Ishikawa (cell line): ENCODE measurements at regions not wholly inside any gene's neighbourhood (a gene's known extent, or its start where the extent isn't known, plus 50 kb on each side); places are given as distances from the start of the nearest gene placed in this dataset.

ENCODE experiments used
- CEBPB ChIP-seq: IDR thresholded peaks from 2 replicates; pipeline ENCODE4 v1.6.1; 2012
- CREB1 ChIP-seq: IDR thresholded peaks from 2 replicates; pipeline ENCODE4 v1.6.1; 2012; ENCODE audit warnings: low read depth
- EGR1 ChIP-seq: IDR thresholded peaks from 2 replicates; pipeline ENCODE4 v1.6.1; 2012
- EP300 ChIP-seq: IDR thresholded peaks from 2 replicates; pipeline ENCODE4 v1.6.1; 2012; ENCODE audit warnings: borderline replicate concordance
- FOXM1 ChIP-seq: IDR thresholded peaks from 2 replicates; pipeline ENCODE4 v1.6.1; 2012; ENCODE audit warnings: low read depth, borderline replicate concordance
- MAX ChIP-seq: IDR thresholded peaks from 2 replicates; pipeline ENCODE4 v1.6.1; 2012
- NFIC ChIP-seq: IDR thresholded peaks from 2 replicates; pipeline ENCODE4 v1.6.1; 2012
- RAD21 ChIP-seq: IDR thresholded peaks from 2 replicates; pipeline ENCODE4 v1.6.1; 2012; ENCODE audit warnings: low read depth
- TAF1 ChIP-seq: IDR thresholded peaks from 2 replicates; pipeline ENCODE4 v1.6.1; 2012; ENCODE audit warnings: low read depth, mild to moderate bottlenecking
- TCF12 ChIP-seq: IDR thresholded peaks from 2 replicates; pipeline ENCODE4 v1.6.1; 2012; ENCODE audit warnings: low read depth
- TEAD4 ChIP-seq: IDR thresholded peaks from 2 replicates; pipeline ENCODE4 v1.6.1; 2012
- YY1 ChIP-seq: IDR thresholded peaks from 2 replicates; pipeline ENCODE4 v1.6.1; 2012; ENCODE audit warnings: low read depth
- ZBTB7A ChIP-seq: IDR thresholded peaks from 2 replicates; pipeline ENCODE4 v1.6.1; 2012; ENCODE audit warnings: low read depth
- TF ChIP-seq, protein P1 (sequence below): IDR thresholded peaks from 2 replicates; pipeline ENCODE4 v1.6.1; 2012
- TF ChIP-seq, protein P2 (sequence below): IDR thresholded peaks from 2 replicates; pipeline ENCODE4 v1.6.1; 2012; ENCODE audit warnings: low read depth, mild to moderate bottlenecking

DNA sequence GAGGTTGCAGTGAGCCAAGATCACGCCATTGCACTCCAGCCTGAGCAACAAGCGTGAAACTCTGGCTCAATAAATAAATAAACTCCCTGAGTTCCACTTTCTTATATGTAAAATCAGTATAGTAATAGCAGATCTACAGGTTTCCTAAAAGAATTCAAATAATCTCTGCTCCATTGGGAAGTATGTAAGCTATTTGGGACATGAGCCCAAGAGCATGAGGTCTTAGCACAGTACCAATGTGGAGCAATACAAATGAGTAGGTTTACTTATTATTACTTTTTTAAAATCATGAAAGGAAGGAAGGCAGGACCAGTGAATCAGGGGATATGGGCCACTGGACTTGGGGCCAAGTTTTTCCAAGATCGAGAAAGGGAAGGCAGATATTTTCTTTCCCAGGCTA, 216.9 kb upstream of the DIO2 start:
- no peak for TF ChIP-seq EGR1
- no peak for TF ChIP-seq TAF1
- TF ChIP-seq, protein P1, sequence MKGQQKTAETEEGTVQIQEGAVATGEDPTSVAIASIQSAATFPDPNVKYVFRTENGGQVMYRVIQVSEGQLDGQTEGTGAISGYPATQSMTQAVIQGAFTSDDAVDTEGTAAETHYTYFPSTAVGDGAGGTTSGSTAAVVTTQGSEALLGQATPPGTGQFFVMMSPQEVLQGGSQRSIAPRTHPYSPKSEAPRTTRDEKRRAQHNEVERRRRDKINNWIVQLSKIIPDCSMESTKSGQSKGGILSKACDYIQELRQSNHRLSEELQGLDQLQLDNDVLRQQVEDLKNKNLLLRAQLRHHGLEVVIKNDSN: no peak
- TF ChIP-seq NFIC: no peak
- TF ChIP-seq TCF12: no peak
- TF ChIP-seq MAX: no peak
- no peak for TF ChIP-seq RAD21
- TF ChIP-seq YY1: no peak
- TF ChIP-seq TEAD4: no peak
- TF ChIP-seq CEBPB: no peak
- TF ChIP-seq FOXM1: no peak
- TF ChIP-seq ZBTB7A: no peak
- TF ChIP-seq, protein P2, sequence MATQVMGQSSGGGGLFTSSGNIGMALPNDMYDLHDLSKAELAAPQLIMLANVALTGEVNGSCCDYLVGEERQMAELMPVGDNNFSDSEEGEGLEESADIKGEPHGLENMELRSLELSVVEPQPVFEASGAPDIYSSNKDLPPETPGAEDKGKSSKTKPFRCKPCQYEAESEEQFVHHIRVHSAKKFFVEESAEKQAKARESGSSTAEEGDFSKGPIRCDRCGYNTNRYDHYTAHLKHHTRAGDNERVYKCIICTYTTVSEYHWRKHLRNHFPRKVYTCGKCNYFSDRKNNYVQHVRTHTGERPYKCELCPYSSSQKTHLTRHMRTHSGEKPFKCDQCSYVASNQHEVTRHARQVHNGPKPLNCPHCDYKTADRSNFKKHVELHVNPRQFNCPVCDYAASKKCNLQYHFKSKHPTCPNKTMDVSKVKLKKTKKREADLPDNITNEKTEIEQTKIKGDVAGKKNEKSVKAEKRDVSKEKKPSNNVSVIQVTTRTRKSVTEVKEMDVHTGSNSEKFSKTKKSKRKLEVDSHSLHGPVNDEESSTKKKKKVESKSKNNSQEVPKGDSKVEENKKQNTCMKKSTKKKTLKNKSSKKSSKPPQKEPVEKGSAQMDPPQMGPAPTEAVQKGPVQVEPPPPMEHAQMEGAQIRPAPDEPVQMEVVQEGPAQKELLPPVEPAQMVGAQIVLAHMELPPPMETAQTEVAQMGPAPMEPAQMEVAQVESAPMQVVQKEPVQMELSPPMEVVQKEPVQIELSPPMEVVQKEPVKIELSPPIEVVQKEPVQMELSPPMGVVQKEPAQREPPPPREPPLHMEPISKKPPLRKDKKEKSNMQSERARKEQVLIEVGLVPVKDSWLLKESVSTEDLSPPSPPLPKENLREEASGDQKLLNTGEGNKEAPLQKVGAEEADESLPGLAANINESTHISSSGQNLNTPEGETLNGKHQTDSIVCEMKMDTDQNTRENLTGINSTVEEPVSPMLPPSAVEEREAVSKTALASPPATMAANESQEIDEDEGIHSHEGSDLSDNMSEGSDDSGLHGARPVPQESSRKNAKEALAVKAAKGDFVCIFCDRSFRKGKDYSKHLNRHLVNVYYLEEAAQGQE: no peak
- TF ChIP-seq EP300: no peak
- no peak for TF ChIP-seq CREB1

DNA sequence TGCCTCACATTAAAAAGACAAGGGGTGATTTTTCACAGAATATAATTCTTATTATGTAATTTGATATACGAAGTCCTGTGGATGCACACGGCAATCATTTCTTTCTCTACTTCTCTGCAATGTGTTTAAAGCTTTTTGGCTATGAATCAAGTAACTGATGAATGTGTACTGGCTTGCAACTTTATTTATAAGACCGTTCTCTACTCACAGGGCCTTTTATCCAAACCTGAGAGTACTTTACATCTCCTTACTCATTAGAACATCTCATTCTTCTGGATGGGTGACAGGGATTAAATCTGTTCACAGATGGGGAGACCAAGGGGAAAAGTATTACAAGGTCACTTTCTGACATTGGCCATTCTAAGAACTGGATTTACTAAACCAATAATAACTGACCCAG, 215.8 kb upstream of the DIO2 start:
- TF ChIP-seq YY1 (no peak), ZBTB7A (no peak), NFIC (no peak), EGR1 (no peak), CREB1 (no peak), FOXM1 (no peak), MAX (no peak), EP300 (no peak)

GRCh38 chr14:80426683-80427082, 215.4 kb upstream of the DIO2 start:
- no peak for TF ChIP-seq CEBPB
- TF ChIP-seq, protein P2: no peak
- no peak for TF ChIP-seq YY1
- TF ChIP-seq TAF1: no peak
- no peak for TF ChIP-seq NFIC
- TF ChIP-seq TEAD4: no peak
- TF ChIP-seq TCF12: no peak
- no peak for TF ChIP-seq RAD21
- no peak for TF ChIP-seq ZBTB7A
- TF ChIP-seq, protein P1: no peak
- no peak for TF ChIP-seq MAX
- no peak for TF ChIP-seq FOXM1
- no peak for TF ChIP-seq EP300
- TF ChIP-seq EGR1: no peak
- no peak for TF ChIP-seq CREB1

DNA sequence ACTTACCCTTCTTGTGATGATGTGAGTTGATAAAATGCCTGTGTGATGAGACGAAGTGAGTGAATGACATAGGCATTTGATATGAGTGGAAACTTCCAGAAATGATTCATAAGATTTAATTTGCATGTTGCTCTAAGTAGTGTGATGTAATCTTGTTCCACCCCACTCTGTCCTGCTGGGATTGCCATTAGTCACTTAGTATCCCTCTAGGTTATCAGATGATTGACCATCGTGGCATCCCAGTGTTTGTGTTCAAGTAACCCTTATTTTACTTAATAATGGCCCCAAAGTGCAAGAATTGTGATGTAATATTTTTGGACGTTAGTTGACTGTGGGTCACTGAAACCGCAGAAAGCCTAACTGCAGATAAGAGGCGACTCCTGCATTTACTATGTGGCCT, 214.4 kb upstream of the DIO2 start:
- TF ChIP-seq CREB1 (no peak), TCF12 (no peak), ZBTB7A (no peak), TEAD4 (no peak), YY1 (no peak), EP300 (no peak), RAD21 (no peak), CEBPB (no peak), EGR1 (no peak), MAX (no peak), NFIC (no peak), TAF1 (no peak), FOXM1 (no peak)
- TF ChIP-seq, protein P1: no peak
- TF ChIP-seq, protein P2: no peak
